HG03521 (cell line): ENCODE measurements at regions not wholly inside any gene's neighbourhood (a gene's known extent, or its start where the extent isn't known, plus 50 kb on each side); places are given as distances from the start of the nearest gene placed in this dataset.
A peak's percentile ranks its signal among the peaks of the same experiment; 100 is the strongest.

Experiments used
- ATAC-seq: cut with Tn5 transposase; IDR thresholded peaks from one replicate; pipeline ENCODE4 v1.9.1; 2021; ENCODE audit warnings: mild to moderate bottlenecking, moderate library complexity; ENCODE audit not compliant: unreplicated experiment

DNA sequence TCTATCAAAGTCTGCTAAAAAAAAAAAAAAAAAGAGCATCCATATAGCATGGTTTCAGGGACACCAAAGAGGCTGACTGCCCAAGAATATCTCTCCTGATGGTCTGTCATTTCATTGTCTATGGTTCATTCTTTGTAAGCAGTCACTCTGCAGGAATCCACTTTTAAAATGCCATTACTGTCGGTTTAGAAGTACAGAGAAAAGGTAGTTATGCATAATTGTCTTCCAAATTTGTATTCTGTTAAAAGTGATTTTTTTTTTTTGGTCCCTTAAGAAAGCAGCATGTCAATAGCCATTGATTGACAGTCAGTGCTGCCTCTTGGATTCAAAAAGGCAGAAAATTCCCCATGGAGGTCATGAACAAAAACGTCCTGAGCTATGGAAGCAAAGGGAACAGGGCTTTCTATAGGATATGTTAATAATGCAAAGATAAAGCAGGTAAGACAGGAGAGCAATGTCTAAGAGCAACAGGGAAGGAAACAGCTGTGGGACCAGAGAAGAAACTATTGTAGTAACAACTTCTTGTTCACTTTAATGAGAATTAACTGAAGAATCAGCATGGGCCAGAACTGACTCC, 245.8 kb downstream of the TMX3 start:
- ATAC-seq: no peak

DNA sequence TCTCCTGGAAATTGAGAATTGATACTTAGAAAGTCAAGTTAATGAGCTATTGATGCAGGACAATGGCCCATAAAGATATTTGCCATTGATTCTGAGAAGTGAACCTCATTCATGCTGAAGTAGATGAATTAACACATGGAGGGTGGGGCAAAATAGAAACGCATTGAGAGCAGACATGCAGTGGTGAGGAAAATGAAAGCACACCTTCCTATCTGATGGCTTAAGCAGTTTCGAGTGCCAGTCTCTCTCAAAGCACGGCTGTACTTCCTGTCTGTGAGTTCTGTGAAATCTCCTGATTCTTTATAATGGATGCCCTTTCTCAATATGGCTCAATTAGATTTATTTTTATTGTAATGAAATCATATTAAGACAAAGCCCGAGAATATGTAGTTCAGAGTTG, 247.0 kb downstream of the TMX3 start:
- peak; percentile 48 for ATAC-seq

- no peak for ATAC-seq
These were observed 247.6 kb downstream of the TMX3 start for GRCh38 chr18:68467329-68467728.

DNA sequence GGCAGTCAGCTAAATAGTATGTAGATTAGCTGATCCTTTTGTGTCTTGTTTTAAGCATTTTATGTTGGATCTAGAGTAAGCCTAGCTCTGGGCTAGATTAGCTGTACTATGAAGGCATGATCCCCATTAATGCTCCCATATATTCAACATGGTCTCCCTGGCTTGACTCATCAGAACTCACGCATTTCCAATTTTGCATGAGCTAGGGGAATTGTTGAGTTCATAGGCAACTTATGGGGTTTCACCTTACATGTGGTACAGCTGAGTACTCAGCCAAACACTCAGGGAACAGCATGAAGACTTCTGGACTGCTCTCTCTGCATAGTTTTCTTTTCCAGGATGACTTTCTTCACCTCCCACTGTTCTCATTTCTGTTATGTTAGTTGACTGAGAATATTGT, 248.2 kb downstream of the TMX3 start:
- no peak for ATAC-seq

GRCh38 chr18:68462766-68463165, 252.1 kb downstream of the TMX3 start:
- no peak for ATAC-seq

GRCh38 chr18:68462148-68462547, 252.8 kb downstream of the TMX3 start:
- no peak for ATAC-seq

- no peak for ATAC-seq
These were observed 253.4 kb downstream of the TMX3 start for GRCh38 chr18:68461481-68462018.

DNA sequence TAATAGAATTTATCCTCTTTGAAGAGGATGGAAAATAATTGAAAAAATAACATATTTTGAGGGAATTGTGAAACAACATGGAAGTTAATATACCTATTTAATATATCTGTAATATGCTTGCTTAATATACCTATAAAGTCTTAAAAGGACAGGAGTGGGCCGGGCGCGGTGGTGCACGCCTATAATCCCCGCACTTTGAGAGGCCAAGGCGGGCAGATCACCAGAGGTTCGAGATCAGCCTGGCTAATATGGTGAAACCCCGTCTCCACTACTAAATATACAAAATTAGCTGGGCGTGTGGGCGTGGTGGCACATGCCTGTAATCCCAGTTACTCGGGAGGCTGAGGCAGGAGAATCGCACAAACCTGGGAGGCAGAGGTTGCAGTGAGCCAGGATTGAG, 254.9 kb downstream of the TMX3 start:
- ATAC-seq: no peak

GRCh38 chr18:68456985-68457384, 257.9 kb downstream of the TMX3 start:
- ATAC-seq: no peak

DNA sequence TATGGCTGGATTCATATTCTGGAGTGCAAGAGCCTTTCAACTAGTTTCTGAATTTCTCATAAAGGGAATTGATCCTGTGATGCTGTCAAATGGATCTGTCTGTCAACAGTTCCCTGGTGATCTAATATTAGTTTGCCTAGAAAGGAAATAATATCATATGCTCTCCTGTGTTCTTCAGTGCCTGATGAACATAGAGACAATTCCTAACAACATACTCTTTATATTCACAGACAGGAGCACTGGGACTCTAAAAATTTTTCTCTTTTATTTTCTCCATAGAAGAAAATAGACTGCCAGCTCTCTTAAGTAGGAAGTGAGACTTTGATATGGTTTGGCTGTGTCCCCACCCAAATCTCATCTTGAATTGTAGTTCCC, 259.7 kb downstream of the TMX3 start:
- no peak for ATAC-seq

DNA sequence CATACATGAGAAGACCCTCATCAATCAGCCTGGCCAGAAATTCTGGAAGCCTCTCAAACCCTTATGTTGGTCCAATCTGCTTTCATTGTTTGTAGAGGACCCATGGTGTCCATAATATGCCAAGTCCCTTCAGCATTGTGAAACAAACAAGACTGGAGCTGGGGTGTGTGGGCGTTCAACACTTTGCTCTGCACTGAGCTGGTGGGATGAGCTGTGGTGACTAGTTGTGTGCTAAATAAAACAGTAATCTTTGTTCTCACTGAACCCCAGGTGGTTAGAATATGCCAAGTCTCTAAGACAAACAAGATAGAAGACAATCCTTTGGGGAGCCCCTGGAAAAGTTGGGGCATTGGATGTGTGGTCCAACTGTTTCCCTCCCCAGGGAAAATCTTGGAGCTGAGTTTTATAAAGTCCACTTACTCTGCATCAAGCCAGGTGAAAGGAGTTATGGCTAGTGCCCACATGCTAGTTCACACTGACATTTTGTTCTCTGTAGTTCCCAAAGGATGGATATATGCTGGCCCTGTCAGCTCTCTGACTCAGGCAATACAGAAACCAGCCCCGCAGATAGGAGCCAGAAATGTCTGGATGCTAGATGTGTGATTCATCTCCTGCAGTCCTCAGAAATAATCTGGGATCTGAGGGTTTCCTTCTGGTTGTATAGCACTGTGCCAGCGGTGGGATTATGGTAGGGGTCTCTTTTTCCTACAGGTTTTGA, 260.2 kb downstream of the TMX3 start:
- no peak for ATAC-seq

- no peak for ATAC-seq
These were observed 265.6 kb downstream of the TMX3 start for GRCh38 chr18:68449292-68449691.

GRCh38 chr18:68448736-68449135, 266.2 kb downstream of the TMX3 start:
- ATAC-seq: no peak

- ATAC-seq: no peak
These were observed 267.6 kb downstream of the TMX3 start for GRCh38 chr18:68447286-68447685.

DNA sequence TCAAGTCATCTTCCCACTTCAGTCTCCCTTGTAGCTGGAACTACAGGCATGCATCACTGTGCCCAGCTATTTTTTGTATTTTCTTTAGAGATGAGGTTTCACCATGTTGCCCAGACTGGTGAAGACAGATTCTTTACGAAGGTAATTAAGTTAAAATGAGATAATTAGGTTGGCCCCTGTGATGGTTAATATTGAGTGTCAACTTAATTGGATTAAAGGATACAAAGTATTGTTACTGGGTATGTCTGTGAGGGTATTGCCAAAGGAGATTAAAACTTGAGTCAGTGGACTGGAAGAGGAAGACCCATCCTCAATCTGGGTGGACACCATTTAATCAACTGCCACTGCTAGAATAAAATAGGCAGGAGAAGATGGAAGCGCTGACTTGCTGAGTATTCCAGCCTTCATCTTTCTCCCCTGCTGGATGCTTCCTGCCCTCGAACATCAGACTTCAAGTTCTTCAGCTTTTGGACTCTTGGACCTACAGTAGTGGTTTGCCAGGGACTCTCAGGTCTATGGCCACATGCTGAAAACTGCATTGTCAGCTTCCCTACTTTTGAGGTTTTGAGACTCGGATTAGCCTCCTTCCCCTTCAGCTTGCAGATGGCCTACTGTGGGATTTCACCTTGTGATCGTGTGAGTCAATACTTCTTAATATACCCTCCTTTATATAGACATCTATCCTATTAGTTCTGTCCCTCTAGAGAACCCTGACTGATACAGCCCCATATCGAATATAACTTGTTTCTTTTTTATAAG, 269.1 kb downstream of the TMX3 start:
- ATAC-seq: no peak

- ATAC-seq: no peak
These were observed 269.8 kb downstream of the TMX3 start for GRCh38 chr18:68445136-68445535.

- ATAC-seq: no peak
These were observed 273.7 kb downstream of the TMX3 start for GRCh38 chr18:68441241-68441640.

- no peak for ATAC-seq
These were observed 274.5 kb downstream of the TMX3 start for GRCh38 chr18:68440433-68440832.

DNA sequence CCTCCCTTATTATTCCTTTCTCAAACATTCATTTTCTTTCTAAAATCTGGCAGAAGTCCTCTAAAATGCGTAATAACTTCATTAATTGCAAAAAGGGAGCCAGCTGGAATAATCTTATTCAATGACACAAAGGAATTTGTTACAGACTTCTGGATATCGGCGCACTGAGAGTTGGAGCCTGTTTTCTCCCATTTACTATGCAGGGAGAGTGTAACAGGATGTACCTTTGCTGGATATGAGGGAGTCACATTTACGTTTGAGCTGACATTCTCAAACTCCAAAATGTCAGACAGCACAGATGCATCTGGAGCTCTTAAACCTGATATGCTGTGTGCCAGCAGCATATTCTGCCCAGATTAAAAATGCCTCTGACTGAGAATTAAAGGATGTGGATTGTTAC, 275.3 kb downstream of the TMX3 start:
- no peak for ATAC-seq

- ATAC-seq: no peak
These were observed 275.9 kb downstream of the TMX3 start for GRCh38 chr18:68438983-68439382.

- ATAC-seq: no peak
These were observed 276.4 kb downstream of the TMX3 start for GRCh38 chr18:68438536-68438935.

DNA sequence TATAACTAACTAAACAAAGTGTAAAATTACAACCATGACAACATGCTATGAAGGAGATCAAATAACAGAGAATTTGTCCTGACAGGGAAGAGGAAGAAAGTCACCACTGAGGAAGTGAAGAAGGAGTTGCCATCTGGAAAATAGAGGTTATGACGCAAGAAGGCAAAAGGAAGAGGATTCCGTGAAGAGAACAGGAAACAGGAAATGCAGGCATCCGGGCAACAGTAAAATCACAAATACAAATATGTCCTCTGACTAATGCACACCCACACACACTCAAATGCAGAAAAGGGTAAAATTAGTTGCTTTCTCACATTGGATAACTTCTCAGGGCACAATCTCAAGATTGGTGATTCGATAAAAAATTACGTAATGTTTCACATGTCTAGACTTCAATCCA, 278.4 kb downstream of the TMX3 start:
- ATAC-seq: no peak
